ENCODE measurements at regions not wholly inside any gene's neighbourhood (a gene's known extent, or its start where the extent isn't known, plus 50 kb on each side); places are given as distances from the start of the nearest gene placed in this dataset.

DNA sequence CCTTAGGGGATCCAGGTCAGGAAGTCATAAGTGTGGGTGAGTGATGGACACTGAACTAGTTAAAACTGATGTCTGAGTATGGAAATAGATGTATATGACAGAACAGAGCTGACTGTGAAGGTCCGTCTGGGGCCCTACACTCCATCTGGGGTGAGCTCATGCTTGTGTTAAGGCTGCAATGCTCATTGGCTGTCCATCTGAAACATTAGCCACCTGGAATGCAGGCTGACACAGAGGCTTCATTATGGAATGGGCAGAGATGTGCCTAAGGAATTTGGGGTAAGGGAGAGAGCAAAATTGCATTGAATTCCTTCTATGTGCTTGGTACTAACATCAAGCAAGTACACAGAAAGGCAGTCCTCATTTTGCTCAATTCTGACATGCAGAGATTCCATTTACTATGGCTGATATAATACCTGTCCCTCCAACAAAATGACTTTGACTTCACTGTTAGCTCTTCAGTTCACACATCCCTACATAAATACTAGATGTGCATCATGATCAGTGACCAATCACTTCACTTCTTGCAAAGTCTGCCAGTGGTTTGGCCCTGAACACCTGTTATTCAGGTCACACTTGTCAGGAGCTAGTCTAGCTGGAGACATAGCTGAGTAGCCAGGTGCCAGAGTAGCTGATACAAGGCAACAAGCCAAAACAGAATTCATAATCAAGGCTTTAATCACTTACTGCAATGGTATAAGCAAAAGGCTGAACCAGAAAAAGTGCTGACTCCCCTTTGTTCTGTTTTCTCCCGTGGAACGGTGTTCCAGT lies 128.9 kb upstream of the VWC2 start:
- TF ChIP-seq CTCF (conservative IDR thresholded peaks at IDR 0.05; ENCODE audit: low read depth in 2 of 2) (no peak), EZH2 (IDR thresholded peaks at IDR 0.05; ENCODE audit: low read depth, unreplicated experiment) (no peak), STAT1 (IDR thresholded peaks at IDR 0.05; ENCODE audit: unreplicated experiment) (no peak), POLR2AphosphoS5 (IDR thresholded peaks at IDR 0.05; ENCODE audit: low read depth) (no peak), EZH2phosphoT487 (IDR thresholded peaks at IDR 0.05; ENCODE audit: unreplicated experiment) (no peak), CREB1 (CRISPR knock-in tag; IDR thresholded peaks at IDR 0.05; ENCODE audit: low read depth) (no peak), REST (IDR thresholded peaks at IDR 0.05; ENCODE audit: unreplicated experiment) (no peak), ZNF331 (CRISPR knock-in tag; IDR thresholded peaks at IDR 0.05; ENCODE audit: low read depth) (no peak), ETS1 (IDR thresholded peaks at IDR 0.05) (no peak)

Data from GM23338 (cell line).